GM21576 (cell line): ENCODE measurements at regions not wholly inside any gene's neighbourhood (a gene's known extent, or its start where the extent isn't known, plus 50 kb on each side); places are given as distances from the start of the nearest gene placed in this dataset.
"Not testable (repeated sequence)": the region's sequence is repeated elsewhere in the genome, so short reads cannot be mapped to it uniquely, and the experiment has no call there.

Source experiments
- ATAC-seq: cut with Tn5 transposase; IDR thresholded peaks from one replicate; pipeline ENCODE4 v1.9.1; 2021; ENCODE audit warnings: mild to moderate bottlenecking, moderate library complexity; ENCODE audit not compliant: unreplicated experiment

DNA sequence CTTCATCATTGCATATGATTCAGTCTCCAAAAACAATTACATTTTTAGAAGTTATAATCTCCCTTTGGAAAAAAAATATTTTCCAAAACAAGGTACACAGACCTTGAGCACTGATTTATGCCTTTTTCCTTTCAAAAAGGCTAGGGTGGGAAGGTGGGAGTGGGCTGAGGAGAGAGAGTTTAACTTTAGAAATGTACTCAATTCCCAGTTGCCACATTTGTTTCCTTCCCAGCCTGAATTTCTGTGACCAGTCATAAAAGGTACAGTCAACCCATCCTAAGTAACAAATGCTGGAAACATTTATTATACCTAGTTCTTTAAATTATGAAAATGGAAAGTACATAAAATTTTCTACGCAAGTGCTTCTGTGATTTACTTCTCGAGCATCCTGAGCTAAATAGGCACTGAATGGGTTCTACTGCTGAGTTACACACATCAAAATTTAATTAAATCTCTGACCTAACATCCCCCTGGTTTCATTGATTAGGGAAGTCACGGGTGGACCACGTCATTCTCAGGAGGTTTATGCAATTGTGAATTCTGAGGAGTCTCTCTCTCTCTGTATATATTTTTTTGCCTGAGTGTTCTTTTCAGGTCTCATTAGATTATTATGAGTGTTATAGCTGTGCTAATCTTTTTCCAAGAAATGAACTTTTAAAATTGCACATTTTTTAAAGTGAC lies 371.8 kb downstream of the BTG1 start:
- ATAC-seq, result no peak

DNA sequence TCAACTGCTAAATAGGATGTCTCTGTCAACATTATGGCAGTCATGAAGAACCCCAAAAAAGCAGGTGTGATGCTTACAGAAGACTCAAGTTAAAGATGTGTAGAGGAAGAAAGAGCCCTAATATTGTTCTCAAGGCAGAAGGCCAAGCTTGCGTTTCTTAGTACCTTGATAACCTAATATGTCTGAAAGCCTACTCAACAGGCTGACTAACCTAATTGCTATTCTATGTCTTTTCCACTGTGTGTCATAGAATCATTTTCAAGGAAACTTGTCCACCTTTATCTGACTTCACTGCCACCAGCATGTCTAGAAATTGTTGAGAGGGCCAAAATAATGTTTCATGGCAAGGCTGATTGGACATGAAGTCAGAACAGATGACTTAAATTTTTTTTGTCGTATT lies 373.2 kb downstream of the BTG1 start:
- ATAC-seq, result no peak

DNA sequence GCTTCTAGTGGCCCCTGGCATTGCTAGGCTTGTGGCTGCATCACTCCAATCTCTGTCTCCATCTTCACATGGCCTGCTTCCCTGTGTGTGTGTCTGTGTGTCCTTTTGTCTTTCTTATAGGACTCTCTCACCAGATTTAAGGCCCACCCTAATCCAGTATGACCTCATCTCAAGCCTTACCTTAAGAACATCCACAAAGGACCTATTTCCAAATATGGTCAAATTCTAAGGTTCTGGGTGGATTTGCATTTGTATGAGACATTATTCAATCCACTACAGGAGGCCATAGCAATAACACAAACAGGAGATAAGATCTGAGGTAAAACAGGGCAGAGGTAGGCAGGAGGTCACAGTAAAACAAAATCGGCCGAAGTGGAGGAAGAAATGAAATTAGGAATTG lies 375.9 kb downstream of the BTG1 start:
- no peak for ATAC-seq

DNA sequence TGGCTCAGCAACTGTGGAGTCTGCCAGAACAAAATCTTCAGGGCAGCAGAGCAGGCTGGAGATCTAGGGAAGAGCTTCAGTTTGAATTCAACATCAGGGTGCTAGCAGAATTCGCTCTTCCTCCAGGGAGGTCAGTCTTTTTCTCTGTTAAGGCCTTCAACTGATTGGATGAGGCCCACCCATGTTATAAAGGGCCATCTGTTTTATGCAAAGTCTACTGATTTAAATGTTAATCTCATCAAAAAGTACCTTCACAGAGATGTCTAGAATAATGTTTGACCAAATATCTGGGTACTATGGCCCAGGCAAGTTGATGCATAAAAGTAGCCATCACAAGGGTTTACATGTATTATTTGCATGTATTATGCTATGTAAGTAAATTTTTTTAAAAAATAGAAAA lies 378.4 kb downstream of the BTG1 start:
- no peak for ATAC-seq

DNA sequence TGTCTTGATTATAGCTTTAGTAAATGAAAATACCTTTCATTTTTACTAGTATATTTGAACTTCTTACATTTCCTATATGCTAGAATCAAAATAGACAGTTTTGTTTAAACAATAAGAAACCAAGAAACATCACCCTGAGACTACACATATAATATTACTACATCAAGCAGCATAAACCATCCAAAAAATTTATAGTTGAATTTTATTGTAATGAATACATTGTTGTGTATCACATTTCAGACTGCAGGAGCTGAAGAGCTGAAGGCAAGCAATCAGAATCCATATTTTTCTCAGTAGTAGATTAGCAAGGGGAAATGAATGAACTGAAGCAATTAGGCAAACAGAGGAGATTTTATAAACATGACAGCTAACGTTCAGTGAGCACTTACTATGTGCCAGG lies 379.2 kb downstream of the BTG1 start:
- ATAC-seq, result no peak

DNA sequence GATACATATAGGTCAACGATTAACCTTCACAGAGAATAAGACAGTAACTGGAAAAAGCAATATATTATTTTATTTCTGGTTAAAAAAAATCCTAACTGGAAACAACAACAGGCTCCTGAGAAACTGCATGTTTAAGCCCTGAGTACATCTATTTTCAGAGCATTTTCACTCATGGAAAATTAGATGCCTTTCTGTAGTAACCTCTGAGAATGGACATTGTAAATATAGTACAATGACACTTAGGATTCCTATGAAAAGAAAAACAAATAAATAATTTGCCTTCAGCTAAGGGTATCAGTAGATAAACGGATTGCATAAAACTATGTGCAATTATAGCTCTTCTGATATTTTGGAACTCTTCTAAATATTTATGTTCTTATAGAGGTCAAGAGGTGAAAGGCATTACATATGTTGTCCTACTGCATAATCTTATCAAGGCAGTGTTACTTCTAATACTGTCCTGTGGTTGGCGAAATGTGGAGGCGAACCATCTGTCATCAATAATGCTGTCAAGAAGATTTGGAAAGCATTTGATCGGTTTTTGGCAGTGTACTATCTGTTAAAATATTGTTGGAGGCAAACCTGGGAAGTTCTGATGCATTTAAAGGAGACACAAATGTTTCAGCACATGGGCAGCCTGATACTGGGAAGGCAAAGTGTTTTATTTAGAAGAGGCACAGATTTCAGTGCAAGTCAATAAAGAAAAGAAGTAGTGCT lies 381.8 kb downstream of the BTG1 start:
- ATAC-seq, result no peak

DNA sequence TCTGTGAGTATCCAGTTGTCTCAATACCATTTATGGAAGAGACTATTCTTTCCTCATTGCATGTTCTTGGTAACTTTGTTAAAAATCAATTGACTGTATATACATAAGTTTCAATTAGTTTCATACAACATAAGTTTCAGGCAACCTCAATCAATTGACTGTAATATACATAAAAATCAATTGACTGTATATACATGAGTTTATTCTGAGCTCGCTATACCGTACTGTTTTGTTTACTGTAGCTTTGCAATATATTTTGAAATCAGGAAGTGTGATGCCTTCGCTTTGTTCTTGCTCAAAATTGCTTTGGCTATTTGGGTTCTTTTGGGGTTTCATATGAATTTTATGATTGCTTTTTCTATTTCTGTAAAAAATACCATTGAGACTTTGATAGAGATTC lies 392.0 kb downstream of the BTG1 start:
- ATAC-seq, result no peak

DNA sequence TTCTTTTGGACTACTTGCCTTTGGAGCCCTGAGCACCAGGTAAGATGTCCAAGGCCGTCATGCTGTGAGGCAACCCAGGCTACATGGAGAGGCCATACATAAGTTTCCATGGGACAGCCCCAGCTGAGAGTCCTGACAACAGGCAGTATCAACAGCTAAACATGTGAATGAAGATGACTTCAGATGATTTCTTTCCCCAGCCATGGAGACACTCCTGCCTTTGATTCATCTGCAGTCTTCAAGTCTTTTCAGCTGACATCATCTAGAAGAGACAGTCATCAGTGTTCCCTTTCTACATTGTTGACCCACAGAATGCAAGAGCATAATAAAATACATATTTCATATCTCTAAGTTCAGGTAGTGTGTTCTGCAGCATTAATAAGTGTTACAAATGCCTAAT lies 398.7 kb downstream of the BTG1 start:
- no peak for ATAC-seq

DNA sequence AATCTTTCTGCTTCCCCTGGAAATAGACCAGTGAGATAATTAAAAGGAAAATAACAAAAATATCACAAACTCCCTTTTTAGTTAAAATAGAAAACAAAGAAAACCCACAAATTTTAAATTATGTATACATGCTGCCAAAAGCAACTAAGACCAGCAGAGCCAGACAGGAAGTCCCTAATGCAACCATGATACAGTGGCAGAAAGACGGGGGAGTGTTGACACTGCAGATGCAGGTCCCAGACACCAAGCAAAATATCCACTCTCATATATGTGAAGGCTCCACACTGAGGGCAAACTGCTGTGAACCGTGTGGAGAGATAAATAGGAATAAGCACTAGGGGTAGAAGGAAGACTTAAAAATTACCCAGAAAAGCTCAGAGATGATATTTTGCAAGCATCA lies 401.0 kb downstream of the BTG1 start:
- ATAC-seq, result no peak

DNA sequence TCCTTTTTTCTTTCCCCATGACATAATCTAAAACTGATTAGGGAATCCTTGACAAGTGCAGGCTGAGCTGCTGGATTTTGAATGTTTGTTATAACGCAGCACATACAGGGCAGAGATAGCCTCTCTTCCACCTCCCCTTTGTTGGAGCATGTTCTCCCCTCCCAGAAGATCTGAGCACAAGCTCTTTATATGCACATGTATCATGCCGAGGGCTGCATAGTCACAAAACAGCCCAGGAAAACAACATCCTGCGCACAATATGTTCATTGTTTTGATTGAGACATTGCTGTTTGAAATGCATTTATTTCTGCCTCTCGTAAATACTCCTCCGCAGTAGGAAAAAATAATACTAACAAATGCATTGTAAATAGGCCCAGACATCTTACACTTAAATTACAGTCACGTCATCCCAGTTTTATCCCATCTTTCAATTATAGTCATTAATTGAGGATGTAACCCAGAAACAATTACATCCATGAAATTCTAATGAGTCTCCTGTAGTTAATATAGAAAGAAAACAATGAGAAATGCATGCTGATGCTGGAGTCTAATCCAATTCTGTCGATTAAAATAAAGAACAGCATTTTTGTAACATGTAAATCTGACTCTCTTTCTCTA lies 401.8 kb downstream of the BTG1 start:
- ATAC-seq, result no peak

DNA sequence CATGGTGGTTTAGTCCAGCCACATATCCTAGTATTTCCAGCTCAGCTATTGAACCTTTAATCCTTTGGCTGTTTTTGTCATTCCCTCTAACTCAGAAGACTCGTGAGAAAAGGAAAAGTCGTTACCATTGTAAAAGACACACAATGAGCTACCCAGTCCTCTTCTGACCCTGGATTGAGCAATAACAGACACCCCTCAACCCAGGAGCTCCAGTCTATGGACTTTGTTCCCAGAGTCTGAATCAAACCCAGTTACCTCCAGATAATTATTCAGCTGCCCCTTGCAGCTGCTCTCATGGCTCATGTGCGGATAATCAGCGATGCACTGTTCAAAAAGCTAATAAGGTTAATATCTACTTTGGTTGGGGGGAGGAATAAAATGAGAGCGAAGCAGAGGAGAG lies 402.4 kb downstream of the BTG1 start:
- no peak for ATAC-seq

DNA sequence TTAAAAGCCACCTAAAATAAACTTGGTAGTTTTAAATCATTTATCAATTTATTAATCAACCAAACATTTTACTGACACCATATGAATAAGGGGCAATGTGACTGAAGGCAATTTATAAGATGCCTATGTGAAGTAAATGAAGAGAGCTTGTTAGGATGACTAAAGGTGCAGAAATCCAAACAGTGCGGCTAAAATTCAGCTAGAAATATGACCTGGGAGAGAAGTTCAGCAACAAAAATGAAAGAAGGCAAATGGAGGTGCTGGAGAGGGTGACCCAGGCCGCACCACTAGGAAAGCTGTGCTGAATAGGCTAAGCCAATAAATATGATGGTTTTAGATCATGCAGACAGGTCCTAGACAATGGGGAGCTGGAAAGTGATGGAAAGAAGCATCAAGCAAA lies 403.7 kb downstream of the BTG1 start:
- ATAC-seq, result no peak

DNA sequence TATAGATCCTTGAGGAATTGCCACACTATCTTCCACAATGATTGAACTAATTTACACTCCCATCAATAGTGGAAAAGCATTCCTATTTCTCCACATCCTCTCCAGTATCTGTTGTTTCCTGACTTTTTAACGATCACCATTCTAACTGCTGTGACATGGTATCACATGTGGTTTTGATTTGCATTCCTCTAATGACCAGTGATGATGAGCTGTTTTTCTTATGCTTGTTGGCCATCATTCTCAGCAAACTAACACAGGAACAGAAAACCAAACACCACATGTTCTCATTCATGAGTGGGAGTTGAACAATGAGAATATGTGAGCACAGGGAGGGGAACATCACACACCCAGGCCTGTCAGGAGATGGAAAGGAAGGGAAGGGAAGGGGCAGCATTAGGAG lies 411.8 kb downstream of the BTG1 start:
- ATAC-seq, result not testable (repeated sequence)

DNA sequence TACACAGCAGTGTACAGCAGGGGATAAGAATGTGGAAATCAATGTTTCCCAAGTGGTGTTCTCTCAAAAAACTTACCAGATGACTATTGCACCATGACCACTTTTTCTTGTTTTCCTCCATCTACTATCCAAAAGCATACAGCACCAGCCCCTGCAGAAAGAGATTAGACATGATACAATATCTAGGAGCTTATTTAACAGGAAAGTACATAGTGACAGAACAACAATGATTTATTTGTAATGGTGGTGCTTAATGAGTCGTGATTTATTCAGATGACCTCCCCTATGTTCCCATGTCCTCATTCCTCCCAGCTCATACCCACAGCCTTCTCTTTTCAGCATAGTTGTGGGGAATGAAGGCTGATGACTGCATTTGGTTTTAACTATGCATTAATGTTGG lies 413.6 kb downstream of the BTG1 start:
- ATAC-seq, result no peak

DNA sequence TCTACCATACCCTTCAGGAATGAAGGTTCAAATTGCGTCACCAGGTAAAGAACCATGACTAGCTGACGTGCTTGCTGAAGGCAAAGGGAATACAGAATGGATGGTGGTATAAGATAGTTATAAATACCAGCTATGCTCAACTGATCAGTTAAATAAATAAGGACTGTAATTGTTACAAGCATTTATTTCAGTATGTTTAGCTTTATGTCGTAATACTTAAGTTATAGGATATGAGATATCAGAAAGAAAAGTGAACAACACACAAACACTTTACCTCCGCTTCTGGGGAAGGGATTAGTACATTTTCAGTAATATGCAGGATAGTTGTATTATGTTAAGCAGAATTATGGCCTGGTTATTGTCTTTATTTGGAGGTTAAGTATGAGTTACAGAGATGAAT lies 416.1 kb downstream of the BTG1 start:
- no peak for ATAC-seq

DNA sequence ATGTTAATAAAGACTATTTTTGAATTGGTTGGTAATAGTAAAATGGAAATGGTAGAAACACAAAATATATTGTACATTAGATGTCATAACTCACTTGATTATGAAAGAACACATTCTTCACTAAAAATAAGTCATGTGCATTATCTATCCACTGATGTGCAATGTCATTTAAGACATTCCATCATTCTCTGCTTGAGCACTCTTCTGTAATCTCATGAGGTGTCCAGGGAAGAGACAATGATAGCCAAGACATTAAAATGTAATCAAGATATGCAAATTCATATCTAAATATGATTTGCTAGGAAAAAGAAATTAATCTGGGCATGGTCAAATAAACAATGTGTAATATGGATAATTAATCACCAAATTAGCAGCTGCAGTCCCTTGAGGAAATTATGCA lies 422.5 kb downstream of the BTG1 start:
- ATAC-seq, result no peak

DNA sequence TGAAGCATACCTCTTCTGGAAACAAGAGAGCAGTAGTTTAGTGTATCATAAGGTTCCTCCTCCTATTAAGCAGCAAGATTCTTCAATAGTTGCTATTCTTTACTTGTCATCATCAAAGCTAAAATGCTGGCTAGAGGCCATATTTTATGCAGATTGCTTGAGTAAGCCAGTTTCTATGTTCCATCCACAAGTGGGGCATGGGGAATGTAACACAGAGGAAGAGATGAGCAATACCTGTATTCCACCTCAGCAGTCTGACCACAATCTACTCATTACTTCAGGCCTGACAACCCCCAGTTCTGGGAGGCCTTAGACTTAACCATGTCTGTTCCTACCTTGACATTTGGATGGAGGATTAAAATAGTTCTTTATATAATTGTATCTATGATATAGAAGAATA lies 423.6 kb downstream of the BTG1 start:
- peak; percentile 40 for ATAC-seq

DNA sequence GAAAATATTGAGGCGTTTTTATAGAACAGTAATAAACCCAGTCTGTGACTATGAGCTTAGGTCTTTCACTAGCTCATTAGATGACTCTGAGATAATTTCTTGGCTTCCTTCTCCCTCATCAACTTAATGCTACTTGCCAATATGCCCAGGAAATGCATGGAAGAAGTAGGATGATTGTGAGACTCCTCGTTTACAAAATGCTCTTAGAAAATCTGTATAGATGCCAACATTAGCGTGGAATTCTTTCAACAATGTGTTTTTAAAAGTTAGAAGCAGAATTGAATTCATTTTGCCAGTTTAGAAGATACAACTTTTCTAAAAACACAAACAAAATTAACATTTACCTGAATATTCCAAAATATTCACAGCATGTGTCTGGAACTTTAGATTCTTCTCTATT lies 424.6 kb downstream of the BTG1 start:
- ATAC-seq, result no peak

DNA sequence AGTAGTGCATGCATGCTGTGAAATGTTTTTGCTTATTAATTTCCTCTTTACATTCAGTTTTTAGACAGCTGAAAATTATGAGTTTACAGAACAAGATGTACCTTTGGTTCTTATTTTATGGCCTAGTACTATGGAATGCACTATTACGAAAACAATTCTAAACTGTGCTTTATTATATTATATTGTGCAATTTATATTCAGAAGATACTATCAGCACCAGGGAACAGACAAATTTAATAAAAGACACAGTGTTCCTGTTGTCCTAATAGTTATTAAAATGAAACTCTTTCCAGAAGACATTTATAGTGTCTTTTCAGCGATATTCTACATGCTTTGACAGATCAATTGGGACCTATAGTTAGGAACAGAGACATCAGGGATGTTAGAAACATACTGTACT lies 427.3 kb downstream of the BTG1 start:
- ATAC-seq, result no peak

DNA sequence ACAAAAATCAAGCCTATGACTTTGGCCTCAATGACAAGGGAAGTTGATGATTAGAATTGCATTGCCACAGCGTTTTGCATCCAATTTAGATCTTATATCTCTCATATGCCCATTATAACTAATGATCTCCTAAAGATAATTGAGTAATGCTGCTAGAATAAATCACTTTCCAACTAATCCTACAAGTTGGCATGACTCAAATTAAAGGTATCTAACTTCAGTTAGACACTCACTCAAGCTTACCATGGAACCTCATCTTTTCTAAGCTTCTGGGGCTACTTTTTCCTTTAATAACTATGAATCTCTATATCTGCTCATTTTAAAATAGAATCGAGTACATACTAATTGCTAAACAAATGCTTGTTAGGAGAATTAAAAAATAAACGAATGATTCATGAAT lies 427.8 kb downstream of the BTG1 start:
- no peak for ATAC-seq

DNA sequence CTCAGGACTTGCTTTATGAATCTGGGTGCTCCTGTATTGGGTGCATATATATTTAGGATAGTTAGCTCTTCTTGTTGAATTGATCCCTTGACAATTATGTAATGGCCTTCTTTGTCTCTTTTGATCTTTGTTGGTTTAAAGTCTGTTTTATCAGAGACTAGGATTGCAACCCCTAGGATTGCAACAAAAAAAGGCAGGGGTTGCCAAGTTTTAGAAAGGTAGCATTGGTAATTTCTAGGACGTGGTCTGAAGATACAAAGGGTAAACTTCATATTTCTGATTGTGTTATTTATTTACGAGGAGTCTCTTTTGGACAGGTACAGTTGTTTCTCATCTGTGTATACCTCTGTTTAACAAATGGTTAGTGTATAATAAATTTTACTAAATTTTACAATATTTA lies 433.7 kb downstream of the BTG1 start:
- ATAC-seq, result not testable (repeated sequence)

DNA sequence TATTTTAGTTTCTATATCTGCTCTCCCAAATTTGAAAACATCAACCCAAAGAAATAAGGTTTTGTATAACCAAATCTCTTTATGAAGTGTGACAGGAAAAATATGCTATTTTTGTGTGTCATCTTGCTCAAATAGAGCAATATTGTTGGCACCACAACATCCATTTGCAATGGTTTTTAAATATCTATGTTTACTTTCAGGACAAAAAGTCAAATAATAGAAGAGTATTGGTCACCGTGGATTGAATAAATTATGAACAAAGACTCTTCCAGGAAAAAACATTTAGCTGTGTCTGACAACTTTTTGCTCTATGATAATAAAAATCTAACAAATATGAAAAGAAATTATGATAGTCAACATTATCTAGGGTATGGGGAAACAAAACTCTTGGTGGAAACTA lies 439.2 kb downstream of the BTG1 start:
- no peak for ATAC-seq
